NCI-H1105 (cell line): ENCODE measurements at regions not wholly inside any gene's neighbourhood (a gene's known extent, or its start where the extent isn't known, plus 50 kb on each side); places are given as distances from the start of the nearest gene placed in this dataset.
"Not testable (repeated sequence)": the region's sequence is repeated elsewhere in the genome, so short reads cannot be mapped to it uniquely, and the experiment has no call there.

Experiments used
- DNase-seq: peaks from one replicate; lab custom pipeline; 2025; lab: John Stamatoyannopoulos, UW

DNA sequence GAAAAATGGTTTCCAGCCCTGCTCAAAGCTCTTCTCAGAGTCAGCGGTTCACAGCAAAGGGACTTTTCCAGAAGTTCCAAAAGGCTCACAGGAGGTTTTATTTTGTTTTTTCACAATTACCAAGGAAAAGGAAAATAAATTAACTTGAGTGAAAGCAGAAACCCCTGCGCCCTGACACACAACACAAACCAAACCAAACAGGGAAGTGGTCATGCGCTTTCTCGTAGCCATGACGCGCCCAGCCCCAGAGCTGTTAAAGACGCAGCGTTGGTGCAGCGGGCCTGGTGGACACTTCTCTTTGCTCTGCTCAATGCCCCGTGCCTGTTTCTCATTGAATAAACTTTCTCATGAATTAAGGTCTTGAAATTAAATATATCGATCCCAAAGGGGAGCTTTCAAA, 134.4 kb upstream of the LYZL2 start:
- DNase-seq, result no peak

DNA sequence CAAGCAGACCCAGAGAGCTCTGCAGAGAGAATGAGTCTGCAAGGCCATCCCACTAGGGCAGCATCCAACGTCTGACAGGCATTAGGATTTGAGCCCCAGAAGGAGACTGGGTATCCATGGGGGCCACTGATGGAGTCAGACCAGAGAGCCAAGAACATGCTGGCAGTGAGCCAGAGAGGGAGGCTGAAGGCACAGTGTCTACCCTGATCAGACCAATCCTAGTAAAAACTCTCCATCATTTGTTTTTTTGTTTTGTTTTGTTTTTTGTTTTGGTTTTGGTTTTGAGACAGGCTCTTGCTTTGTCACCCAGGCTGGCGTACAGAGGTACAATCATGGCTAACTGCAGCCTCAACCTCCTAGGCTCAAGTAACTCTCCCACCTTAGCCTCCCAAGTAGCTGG, 133.1 kb upstream of the LYZL2 start:
- DNase-seq, result no peak

DNA sequence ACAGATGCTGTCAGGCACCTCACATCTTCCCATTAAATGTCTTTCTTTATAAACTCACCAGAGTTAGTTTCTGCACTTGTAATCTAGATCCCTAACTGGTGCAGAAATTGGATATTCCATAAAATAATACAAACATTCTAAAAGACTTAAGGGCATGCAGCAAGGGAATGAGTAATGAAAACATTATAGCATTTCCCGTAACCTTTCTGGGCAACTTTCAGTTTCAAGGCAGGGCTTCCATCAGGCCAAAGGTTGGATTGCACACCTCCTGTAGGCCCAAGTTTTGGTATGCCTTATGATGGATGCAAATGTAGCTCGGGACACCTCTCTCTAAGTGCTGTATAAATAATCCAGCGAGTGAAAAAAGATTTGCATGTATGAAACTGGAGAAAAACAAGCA, 129.9 kb upstream of the LYZL2 start:
- no peak for DNase-seq

DNA sequence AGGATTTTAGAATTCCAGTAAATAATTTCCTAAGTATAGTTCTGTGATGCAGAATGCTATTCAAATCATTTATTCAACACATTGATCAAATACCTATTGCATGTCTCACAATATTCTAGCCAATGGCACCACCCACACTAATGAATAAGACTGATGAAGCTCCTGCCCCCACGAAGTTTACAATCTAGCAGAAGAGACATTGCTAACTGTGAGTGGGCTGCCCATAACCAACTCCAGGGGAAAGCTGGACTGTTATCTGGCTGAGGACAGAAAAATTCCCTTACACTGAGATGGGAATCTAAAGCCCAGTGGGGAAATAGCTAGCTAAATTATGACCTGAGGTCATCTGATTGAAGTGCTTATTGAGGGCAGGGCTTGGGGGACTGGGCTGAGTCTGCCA, 128.8 kb upstream of the LYZL2 start:
- DNase-seq, result no peak

DNA sequence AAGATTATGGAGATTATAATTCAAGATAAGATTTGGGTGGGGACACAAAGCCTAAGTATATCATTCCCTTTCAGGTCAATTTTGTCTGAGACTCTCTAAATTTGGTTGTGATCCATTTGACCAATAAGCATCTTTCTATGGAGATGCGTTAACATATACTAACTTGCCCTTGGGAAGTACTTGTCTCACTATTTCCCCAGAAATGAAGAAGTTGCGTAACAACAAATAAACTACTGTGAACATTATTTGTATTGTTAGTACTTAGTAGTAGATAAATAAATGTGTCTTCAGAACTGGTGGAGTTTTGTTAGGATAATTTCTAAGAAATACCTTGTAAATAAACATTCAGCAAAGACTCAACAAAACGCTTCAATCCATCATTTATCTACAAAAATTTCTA, 127.3 kb upstream of the LYZL2 start:
- DNase-seq, result no peak

DNA sequence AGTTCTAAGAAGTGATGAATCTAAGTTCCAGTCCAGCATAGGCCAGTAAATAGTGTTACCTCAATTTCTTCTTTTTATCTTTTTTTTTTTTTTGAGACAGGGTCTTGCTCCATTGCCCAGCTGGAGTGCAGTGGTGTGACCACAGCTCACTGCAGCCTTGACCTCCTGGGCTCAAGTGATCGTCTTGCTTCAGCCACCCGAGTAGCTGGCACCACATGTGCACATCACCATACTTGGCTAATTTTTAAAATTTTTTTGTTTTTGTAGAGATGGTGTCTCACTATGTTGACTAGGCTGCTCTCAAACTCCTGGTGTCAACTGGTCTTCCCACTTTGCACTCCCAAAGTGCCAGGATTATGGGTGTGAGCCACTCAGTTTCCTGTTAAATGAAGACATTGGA, 126.6 kb upstream of the LYZL2 start:
- no peak for DNase-seq

DNA sequence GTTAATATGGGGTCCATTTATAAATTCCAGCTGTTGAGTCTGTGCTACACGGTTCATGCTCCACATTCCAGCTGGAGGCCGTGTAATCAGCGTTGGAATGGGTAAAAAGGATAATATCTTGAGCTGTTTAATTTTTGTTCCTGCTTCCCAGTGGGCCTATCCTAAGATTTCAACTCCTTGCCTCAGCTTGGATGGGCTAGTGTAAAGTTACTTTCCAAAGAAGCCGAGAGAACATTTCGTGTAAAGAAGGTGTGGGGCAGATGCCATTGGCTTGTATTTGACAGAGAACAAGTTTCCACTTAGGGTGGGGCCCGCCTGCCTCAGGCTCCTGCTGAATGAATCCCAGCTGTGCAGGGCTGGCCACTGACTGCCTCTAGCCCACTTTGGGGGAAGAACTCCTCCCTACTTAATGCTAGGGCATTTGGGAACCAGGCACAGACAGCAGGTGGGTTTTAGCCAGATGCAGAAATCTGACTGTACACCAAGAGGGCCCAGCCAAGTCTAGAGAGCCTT, 125.9 kb upstream of the LYZL2 start:
- DNase-seq, result no peak

DNA sequence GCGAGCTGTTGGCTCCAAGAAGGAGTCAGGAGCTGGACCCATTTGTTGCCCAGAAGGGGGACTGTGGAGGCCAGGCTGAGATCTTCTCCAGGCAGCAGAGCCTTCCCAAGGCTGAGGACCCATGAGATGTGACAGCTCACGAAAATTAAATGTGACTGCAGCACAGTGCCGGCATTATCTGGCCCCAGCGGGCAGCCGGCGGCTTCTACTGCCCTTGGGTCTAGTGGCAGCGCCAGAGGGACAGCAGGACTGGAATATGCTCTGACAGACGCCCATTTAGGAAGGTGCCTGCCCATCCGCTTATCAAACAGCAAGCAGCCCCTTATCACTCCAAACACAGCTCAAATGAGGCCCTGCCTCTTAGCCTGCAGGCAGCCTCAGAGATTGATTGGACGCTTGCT, 122.9 kb upstream of the LYZL2 start:
- no peak for DNase-seq

DNA sequence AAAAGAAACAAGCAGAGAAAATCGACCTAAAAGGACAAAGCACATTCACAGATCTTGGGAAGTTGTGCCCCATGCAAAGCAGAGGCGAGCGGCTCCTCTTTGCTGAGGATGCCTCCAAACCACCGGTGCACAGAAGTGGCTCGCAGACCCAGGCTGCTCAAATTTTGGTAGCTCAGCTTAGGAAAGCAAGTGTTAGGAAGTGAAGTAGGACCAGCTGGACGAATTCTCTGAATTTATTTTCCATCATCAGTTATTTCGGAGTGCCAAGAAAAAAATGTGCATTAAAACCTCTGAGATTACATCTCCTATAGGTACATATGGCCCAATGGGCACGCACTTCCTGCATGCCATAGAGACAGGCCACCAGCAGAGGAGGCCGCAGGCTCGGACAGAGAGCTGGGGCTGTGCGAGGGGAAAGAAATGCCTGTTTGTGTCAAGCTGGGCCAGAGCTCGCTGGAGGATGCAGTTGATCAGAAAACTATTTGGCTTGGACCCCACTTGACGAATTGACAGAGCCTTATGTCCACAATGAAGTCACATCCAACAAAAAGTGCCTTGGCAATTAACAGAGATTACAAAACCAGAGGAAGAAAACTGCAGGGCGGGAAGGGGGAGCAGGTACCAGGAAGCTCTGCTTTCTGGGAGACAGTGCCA, 122.3 kb upstream of the LYZL2 start:
- peak; percentile 22 for DNase-seq

DNA sequence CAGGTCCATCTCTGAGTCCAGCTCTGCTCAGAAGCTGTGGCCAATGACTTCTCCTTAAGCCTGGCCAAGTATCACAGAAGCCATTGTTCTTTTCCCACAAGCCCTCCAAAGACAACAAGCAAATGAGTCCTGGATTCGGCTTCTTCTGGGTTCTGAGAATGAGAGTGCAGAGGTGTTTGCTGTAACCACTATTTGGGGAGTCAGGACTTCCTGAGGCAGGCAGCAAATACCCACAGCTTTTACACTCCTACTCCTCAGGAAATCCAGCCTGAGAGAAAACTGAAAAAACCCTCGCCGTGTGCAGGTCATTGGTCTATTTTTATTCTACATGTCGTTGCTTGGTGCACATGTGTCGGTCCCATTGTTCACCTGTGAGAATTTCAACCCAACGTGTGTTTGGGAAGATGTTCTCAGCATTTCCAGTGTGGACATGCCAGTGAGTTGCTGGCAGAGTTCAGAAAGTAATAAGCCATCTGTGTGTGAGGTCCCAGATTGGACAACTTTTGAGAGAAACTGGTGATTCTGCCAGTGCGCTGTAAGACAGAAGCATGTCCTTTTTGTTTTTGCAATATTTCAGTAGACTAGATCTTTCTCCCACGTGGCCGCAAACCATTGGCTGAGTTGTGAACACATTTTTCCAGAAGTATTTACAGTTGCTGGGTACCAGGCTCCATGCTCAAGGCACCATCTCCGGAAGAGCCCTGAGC, 121.6 kb upstream of the LYZL2 start:
- no peak for DNase-seq

DNA sequence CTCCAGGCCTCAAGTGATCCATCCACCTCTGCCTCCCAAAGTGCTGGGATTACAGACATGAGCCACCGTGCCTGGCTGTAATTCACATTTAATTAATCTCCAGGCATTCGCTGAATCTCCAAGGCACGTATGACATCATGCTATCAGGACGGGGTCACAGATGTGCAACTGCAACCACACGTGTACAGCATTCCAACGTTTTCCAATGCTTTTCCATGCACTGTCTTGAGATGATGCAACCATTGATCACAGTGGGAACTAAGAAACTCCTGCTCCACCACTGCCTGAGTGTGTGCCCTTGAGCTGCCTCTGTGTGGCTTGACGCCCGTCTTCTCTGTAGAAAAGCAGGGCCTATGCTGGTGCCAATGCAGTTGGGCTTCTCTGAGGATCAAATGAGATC, 119.8 kb upstream of the LYZL2 start:
- no peak for DNase-seq

DNA sequence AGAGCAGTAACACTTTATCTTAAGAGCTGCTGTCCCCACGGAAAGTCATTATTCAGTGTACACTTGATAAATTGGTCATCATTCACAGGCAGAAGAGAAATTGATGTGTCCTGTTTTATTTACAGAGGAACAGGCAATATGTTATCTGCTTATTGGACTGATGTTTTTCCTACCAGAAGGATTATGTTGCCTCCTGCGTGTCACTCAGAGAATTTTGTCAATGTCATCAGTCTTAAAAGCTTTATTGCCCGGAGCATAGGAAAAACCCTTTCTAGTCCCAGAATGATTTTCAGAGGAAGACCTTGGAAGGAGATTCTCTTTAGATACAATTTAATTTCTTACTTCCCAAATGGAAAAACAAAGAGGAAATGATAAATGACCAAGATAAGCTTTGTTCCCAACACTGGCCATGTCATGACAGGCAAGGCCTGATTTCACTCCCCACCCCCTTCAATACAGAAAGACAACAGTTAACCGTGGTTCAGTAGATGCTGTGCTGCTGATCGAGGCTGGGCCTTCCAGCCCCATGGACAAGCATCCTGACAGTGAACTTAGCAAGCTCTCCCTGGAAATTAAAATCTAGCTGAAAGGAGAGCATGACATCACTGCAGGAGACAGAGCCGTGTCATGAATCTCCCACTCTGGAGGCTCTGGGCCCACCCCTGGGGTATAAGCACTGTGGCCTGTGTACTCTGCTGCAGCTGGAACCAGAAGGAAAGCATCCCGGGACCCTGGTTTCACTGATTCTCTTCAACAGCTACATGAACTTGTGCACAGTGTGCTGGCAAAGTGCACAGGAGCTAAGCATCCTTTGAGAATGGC, 118.8 kb upstream of the LYZL2 start:
- no peak for DNase-seq

DNA sequence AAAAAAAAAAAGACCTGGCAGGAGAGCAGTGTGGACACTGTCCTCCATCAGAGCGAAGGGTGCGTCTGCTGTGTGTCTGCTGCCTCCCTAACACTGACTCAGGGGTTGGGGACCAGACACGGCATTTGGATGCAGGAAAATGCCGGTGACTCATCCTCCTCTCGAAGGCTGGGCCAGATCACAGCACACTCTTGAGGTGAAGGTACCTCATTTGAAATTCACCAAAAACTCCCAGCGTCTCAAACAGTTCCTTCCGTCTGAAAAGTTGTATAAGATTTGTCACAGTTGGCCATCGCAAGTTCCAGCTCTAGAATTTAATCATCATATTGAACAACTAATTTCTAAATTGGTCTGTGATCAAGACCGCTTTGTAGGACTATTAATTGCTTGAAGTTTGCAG, 118.1 kb upstream of the LYZL2 start:
- DNase-seq, result no peak

DNA sequence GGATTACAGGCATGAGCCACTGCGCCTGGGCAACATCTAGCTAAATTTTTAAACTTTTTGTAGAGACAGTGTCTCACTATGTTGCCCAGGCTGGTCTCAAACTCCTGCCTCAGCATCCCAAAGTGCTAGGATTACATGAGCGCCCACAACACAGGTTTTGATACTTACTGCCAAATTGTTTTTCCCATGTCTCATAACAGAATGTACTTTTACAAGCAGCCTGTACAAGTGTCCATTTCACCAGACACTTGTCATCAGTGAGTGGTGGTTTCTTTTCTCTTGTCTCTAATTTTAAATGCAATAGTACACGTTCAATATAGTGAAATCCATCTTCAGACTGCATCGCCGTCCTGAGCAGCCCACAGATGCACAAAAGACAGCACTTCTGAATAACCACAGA, 116.4 kb upstream of the LYZL2 start:
- DNase-seq, result no peak

DNA sequence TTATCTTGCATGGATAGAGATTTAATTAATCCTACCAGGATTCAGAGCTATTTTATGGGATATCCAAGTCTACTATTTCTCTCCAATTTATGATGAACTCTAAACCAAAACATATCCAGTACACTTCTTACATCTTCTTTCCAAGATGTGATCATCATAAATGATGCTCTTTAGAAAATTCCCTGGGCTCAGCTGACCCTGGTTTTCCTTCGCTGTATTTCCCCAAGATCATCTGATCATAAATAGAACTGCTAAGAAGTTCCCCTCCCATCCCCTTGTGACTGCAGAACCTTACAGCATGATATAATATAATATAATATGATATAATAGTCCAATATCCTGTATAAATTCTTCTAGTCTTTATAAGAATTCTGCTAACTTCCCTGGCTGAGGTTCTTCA, 114.6 kb upstream of the LYZL2 start:
- no peak for DNase-seq

DNA sequence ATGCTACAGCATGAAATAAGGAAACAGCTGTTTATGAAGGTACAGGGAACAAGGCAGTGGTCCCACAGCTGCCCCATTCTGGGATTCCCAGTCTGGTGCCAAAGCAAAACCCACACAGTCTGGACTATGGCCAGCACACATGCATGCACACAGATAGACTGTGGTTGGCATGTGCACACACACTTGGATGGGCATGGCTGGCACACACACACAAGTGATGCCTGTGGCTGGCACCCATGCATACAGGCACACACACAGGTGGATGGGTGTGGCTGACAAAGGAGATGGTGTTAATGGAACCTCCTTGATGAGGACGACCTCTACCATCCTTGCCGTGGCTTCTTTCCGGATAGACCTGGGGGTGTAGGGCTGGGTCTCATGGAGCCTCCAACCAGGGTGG, 114.0 kb upstream of the LYZL2 start:
- no peak for DNase-seq

DNA sequence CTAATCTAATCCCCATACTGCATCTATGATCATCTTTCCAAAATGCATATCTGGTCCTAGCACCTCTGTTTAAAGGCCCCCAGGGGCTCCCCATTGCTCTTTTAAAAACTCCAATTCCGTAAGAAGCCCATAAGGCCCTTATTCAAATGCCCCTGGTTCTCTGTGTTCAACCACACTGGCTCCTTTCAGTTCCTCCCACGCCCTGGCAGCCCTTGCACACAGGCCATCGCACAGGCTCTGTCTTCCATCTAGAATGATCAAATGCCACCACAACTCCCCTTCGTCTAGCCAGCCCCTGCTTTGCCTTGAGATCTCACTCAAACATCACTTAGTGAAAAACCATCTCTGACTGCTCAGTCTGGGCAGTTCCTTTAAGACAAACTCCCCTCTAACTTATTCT, 112.9 kb upstream of the LYZL2 start:
- DNase-seq, result no peak

DNA sequence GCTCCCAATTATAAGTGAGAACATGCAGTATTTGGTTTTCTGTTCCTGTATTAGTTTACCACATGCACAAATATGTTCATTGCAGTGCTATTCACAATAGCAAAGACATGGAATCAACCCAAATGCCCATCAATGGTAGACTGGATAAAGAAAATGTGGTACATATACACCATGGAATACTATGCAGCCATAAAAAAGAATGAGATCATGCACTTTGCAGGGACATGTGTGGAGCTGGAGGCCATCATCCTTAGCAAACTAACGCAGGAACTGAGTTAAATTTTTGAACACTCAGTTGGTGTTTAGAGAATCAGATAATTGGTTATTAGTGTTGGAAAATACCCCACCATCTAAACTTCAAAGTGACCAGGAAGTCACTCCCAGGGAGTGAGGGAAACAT, 111.2 kb upstream of the LYZL2 start:
- DNase-seq, result not testable (repeated sequence)

DNA sequence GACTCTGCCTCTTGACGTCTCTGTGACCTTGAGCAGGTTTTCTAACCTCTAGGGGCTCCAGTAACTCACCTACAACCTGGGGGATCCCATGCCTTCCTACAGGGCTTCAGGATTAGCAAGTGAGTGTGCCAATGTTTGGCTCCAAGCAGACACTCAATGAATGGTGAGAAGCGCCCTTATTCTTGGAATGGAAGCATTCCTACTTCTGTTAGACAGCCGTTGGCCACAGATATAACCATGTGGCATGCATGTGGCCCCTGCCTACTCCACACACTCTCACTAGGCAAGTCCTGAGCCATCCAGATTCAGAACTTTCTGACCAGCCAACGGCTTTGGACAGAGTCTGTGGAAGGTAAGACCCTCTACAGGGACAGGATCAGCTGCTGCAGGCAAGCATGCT, 108.9 kb upstream of the LYZL2 start:
- no peak for DNase-seq

DNA sequence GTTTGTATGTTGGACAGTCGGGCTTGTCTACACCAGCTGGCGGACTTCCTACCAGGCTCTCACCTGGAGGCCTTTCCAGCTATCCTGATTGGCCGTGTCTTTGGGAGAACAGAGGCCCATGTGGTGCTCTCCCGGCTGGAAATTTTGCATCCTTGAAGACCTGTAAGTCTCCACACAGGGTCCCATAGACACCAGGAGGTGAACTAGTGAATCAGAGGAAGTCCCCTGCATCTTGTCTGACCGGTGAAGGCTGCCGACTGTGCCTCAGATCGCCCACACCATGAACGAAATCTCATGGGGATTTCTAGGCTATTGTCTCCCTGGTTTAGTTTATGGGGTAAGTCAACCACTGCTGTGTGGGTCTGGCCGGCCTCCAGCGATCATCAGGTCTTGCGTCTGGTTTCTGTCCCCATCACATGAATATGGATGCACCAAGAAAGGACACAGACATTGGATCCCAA, 108.4 kb upstream of the LYZL2 start:
- no peak for DNase-seq

DNA sequence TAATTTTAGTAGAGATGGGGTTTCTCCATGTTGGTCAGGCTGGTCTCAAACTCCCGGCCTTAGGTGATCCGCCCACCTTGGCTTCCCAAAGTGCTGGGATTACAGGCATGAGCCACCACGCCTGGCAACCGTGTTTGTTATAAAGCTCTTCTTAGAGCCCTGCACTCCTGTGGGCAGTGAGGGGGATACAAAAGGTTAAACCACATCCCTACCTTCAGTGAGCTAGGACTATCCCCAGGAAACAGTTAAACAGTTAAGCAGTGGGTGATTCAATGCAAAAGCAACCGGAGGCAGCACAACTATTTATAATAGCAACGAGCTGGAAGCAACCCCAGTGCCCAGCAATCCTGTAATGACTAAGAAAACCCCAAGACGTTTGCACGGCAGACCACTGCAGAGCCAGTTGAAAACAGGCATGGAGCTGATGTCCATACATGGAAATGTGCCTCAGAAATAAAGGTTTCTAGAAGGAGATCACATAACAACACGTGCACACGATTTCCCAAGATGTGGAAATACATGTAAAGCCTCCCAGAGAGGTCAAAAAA, 107.2 kb upstream of the LYZL2 start:
- no peak for DNase-seq

DNA sequence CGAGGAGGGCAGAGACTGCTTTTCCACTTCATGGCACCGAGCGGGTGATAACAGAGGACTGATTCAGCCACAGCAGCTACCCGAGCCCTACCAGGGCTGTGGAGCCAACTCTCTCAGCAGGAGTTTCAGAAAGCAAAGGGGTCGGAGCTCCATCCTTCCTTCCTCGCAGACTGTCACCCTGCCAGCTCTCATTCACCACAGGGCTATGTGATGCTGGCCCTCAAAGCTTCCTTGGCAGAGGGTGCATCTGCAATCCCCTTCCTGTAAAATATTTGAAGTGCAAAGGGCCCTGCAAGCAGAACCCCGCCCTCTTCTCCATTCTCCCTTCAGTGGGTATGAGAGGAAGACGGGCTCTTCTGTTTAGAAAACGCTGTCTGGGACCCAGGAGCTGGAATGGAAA, 105.3 kb upstream of the LYZL2 start:
- no peak for DNase-seq

DNA sequence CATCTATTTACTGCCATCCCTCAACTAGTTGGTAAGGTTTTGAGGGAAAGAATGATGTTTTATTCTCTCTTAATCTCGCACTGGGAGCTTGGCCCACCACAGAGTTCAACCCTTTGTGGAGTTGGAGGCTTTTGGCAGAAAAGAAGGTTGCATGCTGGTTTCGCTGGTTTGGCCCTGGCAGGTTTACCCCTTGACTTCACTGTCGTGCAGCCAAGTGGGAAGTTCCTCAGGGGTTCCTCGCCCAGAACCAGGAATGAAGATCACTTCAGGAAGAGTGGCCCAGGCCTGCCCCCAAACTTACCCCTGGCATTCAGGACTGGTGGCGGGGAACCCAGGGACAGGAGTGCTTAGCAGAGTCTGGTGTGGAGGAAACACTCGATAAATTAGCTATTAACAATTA, 103.1 kb upstream of the LYZL2 start:
- no peak for DNase-seq
